HFFc6 (cell line): ENCODE measurements at regions not wholly inside any gene's neighbourhood (a gene's known extent, or its start where the extent isn't known, plus 50 kb on each side); places are given as distances from the start of the nearest gene placed in this dataset.
"Not testable (repeated sequence)": the region's sequence is repeated elsewhere in the genome, so short reads cannot be mapped to it uniquely, and the experiment has no call there.

Experiments
- DNase-seq: peaks from one replicate; pipeline ENCODE4 v3.0.0-alpha.2; 2018
- H3K27ac Mint-ChIP-seq: 2 replicates; pipeline ENCODE4 v1.8.0; 2020; ENCODE audit warnings: mild to moderate bottlenecking, mixed read lengths
- H3K27me3 Mint-ChIP-seq: 2 replicates; pipeline ENCODE4 v1.8.0; 2021; ENCODE audit warnings: mild to moderate bottlenecking, moderate library complexity, mixed read lengths; ENCODE audit not compliant: insufficient read depth
- H3K36me3 Mint-ChIP-seq: 2 replicates; pipeline ENCODE4 v1.8.0; 2021; ENCODE audit warnings: low read depth, mixed read lengths
- H3K4me1 Mint-ChIP-seq: 2 replicates; pipeline ENCODE4 v1.8.0; 2020; ENCODE audit warnings: low read depth, mixed read lengths
- H3K4me3 Mint-ChIP-seq: 2 replicates; pipeline ENCODE4 v1.8.0; 2020; ENCODE audit warnings: mild to moderate bottlenecking, moderate library complexity, mixed read lengths
- H3K9me3 Mint-ChIP-seq: 2 replicates; pipeline ENCODE4 v1.8.0; 2020; ENCODE audit warnings: mild to moderate bottlenecking, mixed read lengths
- TF ChIP-seq, protein P1 (sequence below): fragments of 200-600 bp; sonication (generic); IDR thresholded peaks from 2 replicates; pipeline ENCODE4 v1.5.0; 2021; ENCODE audit warnings: antibody characterized with exemption, mild to moderate bottlenecking

DNA sequence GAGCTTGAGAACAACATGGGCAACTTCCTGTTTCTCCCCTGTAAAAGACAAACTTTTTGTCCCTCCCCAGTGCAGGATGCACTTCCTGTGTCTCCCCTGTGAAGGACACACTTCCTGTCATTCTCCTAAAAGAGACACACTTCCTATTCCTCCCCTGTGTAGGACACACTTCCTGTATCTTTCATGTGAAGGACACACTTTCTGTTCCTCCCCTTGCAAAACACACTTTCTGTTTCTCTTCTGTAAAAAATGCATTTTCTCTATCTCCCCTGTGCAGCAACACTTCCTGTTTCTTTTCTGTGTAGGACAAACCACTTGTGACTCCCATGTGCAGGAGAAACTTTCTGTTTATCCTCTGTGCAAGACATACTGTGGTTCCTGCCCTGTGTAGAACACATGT, 488.6 kb upstream of the USP9Y start:
- Mint-ChIP-seq H3K4me3 (no peak overlapping the region), H3K27me3 (peaks cover 2% of the 10 kb centered on the region), H3K9me3 (peaks cover 4% of the 10 kb centered on the region), H3K27ac (no peak overlapping the region), H3K4me1 (peaks cover 48% of the 10 kb centered on the region), H3K36me3 (peaks cover 4% of the 10 kb centered on the region; the same call in 1 of the 2 replicates)
- no peak for DNase-seq
- TF ChIP-seq, protein P1, sequence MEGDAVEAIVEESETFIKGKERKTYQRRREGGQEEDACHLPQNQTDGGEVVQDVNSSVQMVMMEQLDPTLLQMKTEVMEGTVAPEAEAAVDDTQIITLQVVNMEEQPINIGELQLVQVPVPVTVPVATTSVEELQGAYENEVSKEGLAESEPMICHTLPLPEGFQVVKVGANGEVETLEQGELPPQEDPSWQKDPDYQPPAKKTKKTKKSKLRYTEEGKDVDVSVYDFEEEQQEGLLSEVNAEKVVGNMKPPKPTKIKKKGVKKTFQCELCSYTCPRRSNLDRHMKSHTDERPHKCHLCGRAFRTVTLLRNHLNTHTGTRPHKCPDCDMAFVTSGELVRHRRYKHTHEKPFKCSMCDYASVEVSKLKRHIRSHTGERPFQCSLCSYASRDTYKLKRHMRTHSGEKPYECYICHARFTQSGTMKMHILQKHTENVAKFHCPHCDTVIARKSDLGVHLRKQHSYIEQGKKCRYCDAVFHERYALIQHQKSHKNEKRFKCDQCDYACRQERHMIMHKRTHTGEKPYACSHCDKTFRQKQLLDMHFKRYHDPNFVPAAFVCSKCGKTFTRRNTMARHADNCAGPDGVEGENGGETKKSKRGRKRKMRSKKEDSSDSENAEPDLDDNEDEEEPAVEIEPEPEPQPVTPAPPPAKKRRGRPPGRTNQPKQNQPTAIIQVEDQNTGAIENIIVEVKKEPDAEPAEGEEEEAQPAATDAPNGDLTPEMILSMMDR: no peak

- H3K27me3 Mint-ChIP-seq: peaks cover 2% of the 10 kb centered on the region; the same call in 1 of the 2 replicates
- H3K27ac Mint-ChIP-seq: peak overlapping the region; percentile 10; the same call in 1 of the 2 replicates
- H3K4me1 Mint-ChIP-seq: peaks cover 53% of the 10 kb centered on the region
- no peak for DNase-seq
- peak overlapping the region; percentile 45; the same call in 1 of the 2 replicates for H3K4me3 Mint-ChIP-seq
- peaks cover 4% of the 10 kb centered on the region; the same call in 1 of the 2 replicates for H3K36me3 Mint-ChIP-seq
- TF ChIP-seq, protein P1: no peak
- peaks cover 4% of the 10 kb centered on the region for H3K9me3 Mint-ChIP-seq
These were observed 485.4 kb upstream of the USP9Y start for GRCh38 chrY:12215564-12216022.

DNA sequence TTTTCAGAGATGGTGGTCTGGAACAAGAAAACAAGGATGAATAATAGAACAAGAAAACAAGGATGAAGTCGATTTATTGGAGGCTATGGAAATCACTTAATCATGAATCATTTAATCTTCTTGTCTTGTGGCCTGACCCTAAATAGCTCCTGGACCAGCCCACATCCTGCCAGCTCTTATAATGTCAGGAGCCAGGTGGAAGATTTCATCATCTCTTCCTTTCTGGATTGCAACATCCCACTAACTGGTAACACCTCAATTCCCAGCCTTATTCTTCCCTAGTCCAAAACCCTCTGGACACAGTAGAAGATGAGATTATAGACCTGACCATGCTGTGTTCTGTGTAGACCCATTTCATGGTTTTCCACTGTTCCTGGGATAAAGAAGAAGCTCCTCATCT, 470.1 kb upstream of the USP9Y start:
- TF ChIP-seq, protein P1: no peak
- Mint-ChIP-seq H3K27ac (no peak overlapping the region), H3K27me3 (peaks cover 2% of the 10 kb centered on the region), H3K36me3 (no peaks in the 10 kb centered on the region), H3K9me3 (no peaks in the 10 kb centered on the region), H3K4me1 (peaks cover 2% of the 10 kb centered on the region; the same call in 1 of the 2 replicates), H3K4me3 (no peak overlapping the region)
- DNase-seq: no peak

- Mint-ChIP-seq H3K27ac (no peak overlapping the region), H3K4me3 (no peak overlapping the region)
These were observed 464.6 kb upstream of the USP9Y start for GRCh38 chrY:12236399-12236798.

DNA sequence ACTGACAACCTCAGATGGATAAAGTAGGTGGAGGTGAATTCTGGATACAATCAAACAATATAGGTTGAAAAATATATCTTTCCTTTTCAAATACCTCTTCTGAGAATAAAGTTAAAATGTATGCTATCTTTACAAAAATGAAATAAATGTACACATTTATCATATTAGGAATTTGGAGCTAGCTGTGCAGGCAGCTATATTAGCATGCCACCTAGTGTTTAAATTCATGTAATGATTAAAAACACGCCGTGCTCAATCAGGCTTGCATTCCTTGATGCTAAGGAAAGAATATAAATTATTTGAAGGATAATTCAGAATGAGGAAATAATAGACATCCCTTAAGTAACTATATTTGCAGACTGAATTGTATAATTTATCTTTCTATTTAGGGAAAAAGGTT, 460.7 kb upstream of the USP9Y start:
- TF ChIP-seq, protein P1: peak; percentile 66
- peaks cover 34% of the 10 kb centered on the region for H3K4me1 Mint-ChIP-seq
- not testable (repeated sequence) for DNase-seq, H3K27ac Mint-ChIP-seq, H3K36me3 Mint-ChIP-seq, H3K27me3 Mint-ChIP-seq, H3K9me3 Mint-ChIP-seq, H3K4me3 Mint-ChIP-seq

More at GRCh38 chrY:12236399-12236798, 464.6 kb upstream of the USP9Y start:
- peaks cover 2% of the 10 kb centered on the region; the same call in 1 of the 2 replicates for H3K27me3 Mint-ChIP-seq
- no peak for DNase-seq
- TF ChIP-seq, protein P1: no peak
- H3K9me3 Mint-ChIP-seq: no peaks in the 10 kb centered on the region
- H3K4me1 Mint-ChIP-seq: peaks cover 34% of the 10 kb centered on the region
- H3K36me3 Mint-ChIP-seq: no peaks in the 10 kb centered on the region
